Cardiac fibroblast (primary cell): ENCODE measurements at regions not wholly inside any gene's neighbourhood (a gene's known extent, or its start where the extent isn't known, plus 50 kb on each side); places are given as distances from the start of the nearest gene placed in this dataset.
"Not testable (repeated sequence)": the region's sequence is repeated elsewhere in the genome, so short reads cannot be mapped to it uniquely, and the experiment has no call there.

ENCODE experiments used
- DNase-seq, 2 donors: peaks; one replicate each; pipeline versions ENCODE4 v3.0.0 to v3.0.0-alpha.2; 2010; ENCODE audit warnings: low read depth in 2 of 2
- H3K4me3 ChIP-seq, 2 donors: replicated peaks in 1 of 2; 1 replicate in 1 of 2; 2 replicates in 1 of 2; pipeline ENCODE4 v1.5.1; 2011; ENCODE audit warnings: low read depth in 2 of 2, low read length in 2 of 2, mild to moderate bottlenecking in 2 of 2, moderate library complexity in 1 of 2
- TF ChIP-seq, protein P1 (sequence below): IDR thresholded peaks from one replicate; pipeline ENCODE4 v1.5.1; 2011; ENCODE audit warnings: low read depth, mild to moderate bottlenecking, low read length, inconsistent platforms

DNA sequence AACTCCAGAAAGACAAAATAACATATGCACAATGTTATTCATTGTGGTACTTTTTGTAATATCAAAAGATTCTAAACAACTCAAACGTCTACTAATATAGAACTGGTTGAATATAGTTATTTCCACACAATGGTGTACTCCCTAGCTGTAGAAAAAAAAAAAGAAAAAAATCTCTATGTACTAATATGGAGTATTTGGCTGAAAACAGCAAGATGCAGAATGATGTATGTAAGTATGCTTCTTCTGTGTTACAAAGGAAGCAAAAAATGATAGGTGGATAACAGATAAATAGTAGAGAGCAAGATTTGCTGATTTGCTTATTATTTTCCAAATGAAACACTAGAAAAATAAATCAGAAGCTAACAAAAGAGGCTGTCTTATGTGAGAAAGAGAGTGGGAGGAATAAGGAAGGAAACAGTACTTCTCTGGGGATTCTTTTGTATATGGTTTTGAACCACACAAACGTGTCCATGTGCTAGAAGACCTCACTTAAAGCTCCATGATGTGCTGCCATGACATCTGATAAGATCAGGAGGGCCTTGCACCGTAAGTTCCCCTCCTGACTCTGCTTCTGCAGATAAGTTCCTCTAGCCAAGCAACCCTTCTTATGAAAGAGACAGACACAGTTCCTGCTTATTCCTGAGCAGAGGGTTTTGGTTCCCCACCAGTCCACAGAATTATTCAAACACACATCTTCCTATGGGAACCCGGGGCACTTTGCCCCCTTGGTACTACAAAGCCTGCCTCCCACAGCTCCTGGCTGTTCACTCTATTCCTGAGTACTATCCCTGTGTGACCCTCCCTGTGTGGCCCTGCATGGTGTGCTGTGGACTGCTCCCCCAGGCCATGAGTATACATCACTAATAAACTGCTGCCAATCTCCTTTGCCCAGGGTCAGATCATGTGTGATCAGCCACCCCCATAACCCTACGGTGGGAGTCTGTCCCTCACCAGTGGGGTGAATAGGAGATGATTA, 159.1 kb downstream of the CCDC71L start:
- H3K4me3 ChIP-seq: no peak overlapping the region
- DNase-seq: no peak
- TF ChIP-seq, protein P1, sequence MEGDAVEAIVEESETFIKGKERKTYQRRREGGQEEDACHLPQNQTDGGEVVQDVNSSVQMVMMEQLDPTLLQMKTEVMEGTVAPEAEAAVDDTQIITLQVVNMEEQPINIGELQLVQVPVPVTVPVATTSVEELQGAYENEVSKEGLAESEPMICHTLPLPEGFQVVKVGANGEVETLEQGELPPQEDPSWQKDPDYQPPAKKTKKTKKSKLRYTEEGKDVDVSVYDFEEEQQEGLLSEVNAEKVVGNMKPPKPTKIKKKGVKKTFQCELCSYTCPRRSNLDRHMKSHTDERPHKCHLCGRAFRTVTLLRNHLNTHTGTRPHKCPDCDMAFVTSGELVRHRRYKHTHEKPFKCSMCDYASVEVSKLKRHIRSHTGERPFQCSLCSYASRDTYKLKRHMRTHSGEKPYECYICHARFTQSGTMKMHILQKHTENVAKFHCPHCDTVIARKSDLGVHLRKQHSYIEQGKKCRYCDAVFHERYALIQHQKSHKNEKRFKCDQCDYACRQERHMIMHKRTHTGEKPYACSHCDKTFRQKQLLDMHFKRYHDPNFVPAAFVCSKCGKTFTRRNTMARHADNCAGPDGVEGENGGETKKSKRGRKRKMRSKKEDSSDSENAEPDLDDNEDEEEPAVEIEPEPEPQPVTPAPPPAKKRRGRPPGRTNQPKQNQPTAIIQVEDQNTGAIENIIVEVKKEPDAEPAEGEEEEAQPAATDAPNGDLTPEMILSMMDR: no peak

DNA sequence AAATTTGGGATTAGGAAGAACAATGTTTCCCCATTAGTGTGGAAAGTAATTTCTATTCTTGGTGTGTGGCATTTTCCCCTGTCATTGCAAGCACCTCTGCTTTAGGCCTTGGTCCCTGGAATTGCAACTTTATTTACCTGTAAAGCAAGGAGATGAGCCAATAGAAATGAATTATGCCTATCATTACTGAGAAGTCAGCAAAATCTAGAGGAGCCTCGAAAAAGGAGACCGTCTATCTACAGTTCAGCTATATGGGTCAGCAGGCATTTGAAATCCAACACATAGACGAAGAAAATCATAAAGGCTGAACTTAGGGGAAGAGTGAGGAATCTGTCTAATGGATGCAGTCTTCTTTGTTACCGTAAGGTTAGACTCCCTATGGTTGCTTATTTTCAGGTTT, 161.1 kb downstream of the CCDC71L start:
- H3K4me3 ChIP-seq: no peak overlapping the region
- DNase-seq: no peak
- TF ChIP-seq, protein P1: no peak

DNA sequence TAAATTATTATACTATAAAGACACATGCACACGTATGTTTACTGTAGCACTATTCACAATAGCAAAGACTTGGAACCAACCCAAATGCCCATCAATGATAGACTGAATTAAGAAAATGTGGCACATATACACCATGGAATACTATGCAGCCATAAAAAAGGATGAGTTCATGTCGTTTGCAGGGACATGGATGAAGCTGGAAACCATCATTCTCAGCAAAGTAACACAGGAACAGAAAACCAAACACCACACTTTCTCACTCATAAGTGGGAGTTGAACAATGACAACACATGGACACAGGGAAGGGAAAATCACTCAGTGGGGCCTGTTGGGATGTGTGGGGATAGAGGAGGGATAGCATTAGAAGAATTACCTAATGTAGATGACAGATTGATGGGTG, 163.0 kb downstream of the CCDC71L start:
- not testable (repeated sequence) for H3K4me3 ChIP-seq, DNase-seq

DNA sequence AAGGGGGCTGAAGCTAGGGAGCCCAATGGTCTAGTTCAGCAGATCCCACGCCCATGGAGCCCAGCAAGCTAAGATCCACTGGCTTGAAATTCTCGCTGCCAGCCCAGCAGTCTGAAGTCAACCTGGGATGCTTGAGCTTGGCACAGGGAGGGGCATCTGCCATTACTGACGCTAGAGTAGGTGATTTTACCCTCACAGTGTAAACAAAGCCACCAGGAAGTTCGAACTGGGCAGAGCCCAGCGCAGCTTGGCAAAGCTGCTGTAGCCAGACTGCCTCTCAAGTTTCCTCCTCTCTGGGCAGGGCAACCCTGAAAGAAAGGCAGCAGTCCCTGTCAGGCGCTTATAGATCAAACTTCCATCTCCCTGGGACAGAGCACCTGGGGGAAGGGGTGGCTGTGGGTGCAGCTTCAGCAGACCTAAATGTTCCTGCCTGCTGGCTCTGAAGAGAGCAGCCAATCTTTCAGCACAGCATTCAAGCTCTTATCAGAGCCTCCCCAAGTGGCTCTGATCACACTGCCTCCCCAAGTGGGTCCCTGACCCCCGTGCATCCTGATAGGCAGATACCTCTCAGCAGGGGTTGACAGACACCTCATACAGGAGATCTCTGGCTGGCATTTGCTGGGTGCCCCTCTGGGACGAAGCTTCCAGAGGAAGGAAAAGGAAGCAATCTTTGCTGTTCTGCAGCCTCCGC, 167.8 kb downstream of the CCDC71L start:
- H3K4me3 ChIP-seq: no peak overlapping the region
- DNase-seq: no peak
- TF ChIP-seq, protein P1: no peak

DNA sequence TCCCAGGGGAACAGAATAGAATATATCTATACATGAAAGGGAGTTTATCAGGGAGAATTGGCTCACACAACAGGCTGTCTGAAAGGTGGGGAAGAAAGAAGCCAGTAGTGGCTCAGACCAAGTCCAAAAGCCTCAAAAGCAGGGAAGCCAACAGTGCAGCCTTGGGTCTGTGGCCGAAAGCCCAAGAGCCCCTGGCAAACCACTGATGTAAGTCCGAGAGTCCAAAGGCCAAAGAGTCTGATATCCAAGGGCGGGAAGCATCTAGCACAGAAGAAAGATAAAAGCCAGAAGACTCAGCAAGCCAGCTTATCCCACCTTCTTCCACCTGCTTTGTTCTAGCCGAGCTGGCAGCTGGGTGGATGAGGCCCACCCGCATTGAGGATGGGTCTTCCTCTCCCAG, 172.5 kb downstream of the CCDC71L start:
- no peak overlapping the region for H3K4me3 ChIP-seq
- TF ChIP-seq, protein P1: no peak
- no peak for DNase-seq

DNA sequence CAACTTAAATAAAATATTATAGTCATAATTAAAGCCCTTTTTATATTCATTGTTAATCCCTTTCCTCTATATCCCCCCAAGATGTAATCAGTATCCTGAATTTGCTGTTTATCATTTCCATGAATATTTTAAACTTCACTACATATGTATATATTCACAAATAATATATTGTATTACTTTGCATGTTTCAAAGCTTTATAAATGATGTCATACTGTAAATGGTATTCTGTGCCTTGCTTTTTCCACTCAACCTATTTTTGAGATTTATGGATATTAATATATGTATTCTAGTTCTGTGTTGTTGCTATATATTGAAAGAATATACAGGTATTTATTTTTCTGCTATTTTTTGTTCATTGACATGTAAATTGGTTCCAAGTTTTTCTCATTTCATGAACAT, 173.1 kb downstream of the CCDC71L start:
- DNase-seq: no peak
- H3K4me3 ChIP-seq: no peak overlapping the region
- TF ChIP-seq, protein P1: no peak

DNA sequence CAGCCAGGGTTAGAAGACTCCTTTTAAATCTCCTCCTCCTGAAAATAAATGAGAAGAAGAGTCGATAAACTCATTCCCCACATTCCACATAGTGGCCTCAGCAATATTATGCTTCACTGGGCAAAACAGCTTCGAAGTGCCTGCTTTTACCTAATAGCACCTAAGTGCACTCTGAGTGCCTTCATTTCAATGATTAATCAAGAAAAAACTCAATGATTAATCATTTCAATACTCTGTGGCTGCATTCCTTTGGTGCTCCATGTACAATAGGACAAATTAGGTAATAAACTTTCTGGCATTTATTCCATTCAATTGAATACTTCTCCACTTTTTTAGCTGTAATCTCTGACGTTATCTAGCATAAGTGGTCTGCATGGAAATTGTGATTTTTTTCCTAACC, 174.6 kb downstream of the CCDC71L start:
- TF ChIP-seq, protein P1: no peak
- H3K4me3 ChIP-seq: no peak overlapping the region
- peak; percentile 15 to 88 for DNase-seq
